Muscle of leg (tissue), 3 donors: ENCODE measurements at regions not wholly inside any gene's neighbourhood (a gene's known extent, or its start where the extent isn't known, plus 50 kb on each side); places are given as distances from the start of the nearest gene placed in this dataset.
"Not testable (repeated sequence)": the region's sequence is repeated elsewhere in the genome, so short reads cannot be mapped to it uniquely, and the experiment has no call there.

Source experiments
- DNase-seq: peaks from one replicate; pipeline ENCODE4 v3.0.0; 2013
- H3K27ac ChIP-seq: one replicate; pipeline ENCODE4 v1.5.1; 2013; ENCODE audit warnings: mild to moderate bottlenecking, low read length, control low read depth
- H3K27me3 ChIP-seq: one replicate; pipeline ENCODE4 v1.6.1; 2013; ENCODE audit warnings: low read length; ENCODE audit not compliant: control insufficient read depth, insufficient read depth
- H3K36me3 ChIP-seq: one replicate; pipeline ENCODE4 v1.6.1; 2013; ENCODE audit warnings: low read length; ENCODE audit not compliant: control insufficient read depth, insufficient read depth
- H3K4me1 ChIP-seq: one replicate; pipeline ENCODE4 v1.6.1; 2013; ENCODE audit warnings: low read length; ENCODE audit not compliant: control insufficient read depth, insufficient read depth
- H3K4me3 ChIP-seq: one replicate; pipeline ENCODE4 v1.5.1; 2013; ENCODE audit warnings: low read length, control low read depth
- H3K9me3 ChIP-seq: replicated peaks from 2 replicates; pipeline ENCODE4 v1.6.1; 2013; ENCODE audit warnings: low read depth, low read length; ENCODE audit not compliant: control insufficient read depth
- WGBS: methylation state at CpG from one replicate; pipeline ENCODE4 v1.1.5; 2013; ENCODE audit warnings: missing lambda C conversion rate; ENCODE audit not compliant: insufficient coverage; 5-methylcytosine and 5-hydroxymethylcytosine counted together

DNA sequence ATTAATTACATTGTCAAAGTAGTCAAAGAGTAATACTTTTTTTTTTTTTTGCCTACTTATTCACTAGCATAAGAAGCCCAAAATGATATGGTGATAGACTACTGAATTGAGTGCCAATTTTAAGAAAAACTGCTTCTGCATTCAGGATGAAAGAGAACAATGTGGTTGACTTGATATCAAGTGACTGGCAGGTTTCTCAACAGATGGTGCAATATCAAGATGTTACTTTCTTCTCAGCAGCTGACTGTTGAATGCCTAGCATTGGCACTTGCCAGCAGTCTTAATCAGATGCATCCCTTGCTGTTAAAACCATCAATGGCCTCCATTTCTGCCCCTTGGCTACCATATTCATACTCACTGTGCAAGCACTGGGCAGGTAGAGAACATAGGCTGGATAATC lies 863.2 kb downstream of the GBE1 start:
- no peaks in the 10 kb centered on the region for H3K27me3 ChIP-seq
- no peak overlapping the region for H3K4me3 ChIP-seq
- no peak overlapping the region for H3K27ac ChIP-seq
- no peaks in the 10 kb centered on the region for H3K4me1 ChIP-seq
- DNase-seq, result no peak
- H3K36me3 ChIP-seq, result no peaks in the 10 kb centered on the region
- H3K9me3 ChIP-seq, result peaks cover under 1% of the 10 kb centered on the region

DNA sequence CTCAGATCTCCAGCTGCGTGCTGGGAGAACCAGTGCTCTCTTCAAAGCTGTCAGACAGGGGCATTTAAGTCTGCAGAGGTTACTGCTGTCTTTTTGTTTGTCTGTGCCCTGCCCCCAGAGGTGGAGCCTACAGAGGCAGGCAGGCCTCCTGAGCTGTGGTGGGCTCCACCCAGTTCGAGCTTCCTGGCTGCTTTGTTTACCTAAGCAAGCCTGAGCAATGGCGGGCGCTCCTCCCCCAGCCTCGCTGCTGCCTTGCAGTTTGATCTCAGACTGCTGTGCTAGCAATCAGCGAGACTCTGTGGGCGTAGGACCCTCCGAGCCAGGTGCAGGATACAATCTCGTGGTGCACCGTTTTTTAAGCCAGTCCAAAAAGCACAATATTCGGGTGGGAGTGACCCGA lies 864.4 kb downstream of the GBE1 start:
- WGBS, result no CpG with 5 or more reads among the region's 12 CpGs
- not testable (repeated sequence) for H3K4me3 ChIP-seq, H3K4me1 ChIP-seq, H3K27ac ChIP-seq, H3K27me3 ChIP-seq, H3K9me3 ChIP-seq, DNase-seq, H3K36me3 ChIP-seq

- H3K4me1 ChIP-seq, result no peaks in the 10 kb centered on the region
- no peaks in the 10 kb centered on the region for H3K36me3 ChIP-seq
- no CpG with 5 or more reads among the region's 2 CpGs for WGBS
- H3K4me3 ChIP-seq, result no peak overlapping the region
- H3K9me3 ChIP-seq, result peaks cover 2% of the 10 kb centered on the region
- no peaks in the 10 kb centered on the region for H3K27me3 ChIP-seq
- DNase-seq, result no peak
- H3K27ac ChIP-seq, result no peak overlapping the region
Observed at GRCh38 chr3:80890571-80890970, 870.9 kb downstream of the GBE1 start.

DNA sequence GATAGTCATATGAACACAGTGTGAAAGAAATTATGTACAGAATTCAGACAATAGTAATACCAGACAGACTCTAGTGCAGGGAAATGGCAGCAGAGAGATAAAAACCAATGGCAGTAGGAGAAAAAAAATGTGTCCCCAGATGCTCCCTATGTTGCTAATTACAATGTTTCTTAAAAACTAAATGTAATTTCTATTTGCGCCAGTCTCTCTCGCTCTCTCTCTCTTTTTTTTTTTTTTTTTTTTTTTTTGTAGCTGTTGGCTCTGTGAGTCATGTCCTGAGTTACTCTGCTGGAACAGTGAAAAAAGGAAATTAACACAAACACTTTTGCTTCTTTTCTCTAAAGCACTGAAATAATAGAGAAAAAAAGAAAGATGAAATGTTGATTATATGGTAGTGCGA lies 871.9 kb downstream of the GBE1 start:
- no CpG with 5 or more reads among the region's 3 CpGs for WGBS
- H3K36me3 ChIP-seq, result no peaks in the 10 kb centered on the region
- no peaks in the 10 kb centered on the region for H3K27me3 ChIP-seq
- H3K9me3 ChIP-seq, result peaks cover 2% of the 10 kb centered on the region
- no peaks in the 10 kb centered on the region for H3K4me1 ChIP-seq
- DNase-seq, result no peak
- H3K27ac ChIP-seq, result no peak overlapping the region
- no peak overlapping the region for H3K4me3 ChIP-seq

DNA sequence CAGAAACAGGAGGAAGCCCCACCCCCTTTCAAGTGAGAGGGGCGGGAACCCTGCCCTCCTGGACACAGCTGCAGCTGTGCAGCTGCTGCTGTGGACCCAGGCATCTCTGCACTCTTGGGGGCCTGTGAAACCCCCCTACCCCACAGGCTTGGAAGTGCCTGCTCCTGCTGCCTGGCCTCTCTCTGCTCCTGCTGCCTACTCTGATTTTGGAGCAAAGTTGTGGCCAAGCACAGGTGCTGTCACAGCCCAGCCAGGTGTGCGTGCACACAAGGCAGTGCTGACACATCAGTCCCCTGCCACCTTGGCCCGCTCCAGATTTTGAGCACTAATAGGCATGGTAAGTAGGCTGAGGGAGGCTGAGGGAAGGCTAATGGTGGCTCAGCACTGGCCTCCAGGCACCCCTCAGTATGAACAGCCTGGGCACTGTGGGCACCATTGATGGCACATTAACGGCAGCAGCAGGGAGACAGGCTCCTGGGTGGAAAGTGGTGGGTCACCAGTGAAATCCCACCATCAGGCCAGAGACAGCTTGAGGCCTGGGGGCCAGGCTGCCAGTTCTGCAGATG lies 890.9 kb downstream of the GBE1 start:
- Histone ChIP-seq H3K27me3 (no peaks in the 10 kb centered on the region), H3K4me1 (no peaks in the 10 kb centered on the region), H3K9me3 (peaks cover 13% of the 10 kb centered on the region), H3K36me3 (no peaks in the 10 kb centered on the region), H3K4me3 (no peak overlapping the region), H3K27ac (no peak overlapping the region)
- DNase-seq, result no peak
- 78% methylated on average over 4 of the region's 4 CpGs for WGBS

- DNase-seq, result no peak
- 86% methylated on average over 1 of the region's 1 CpG for WGBS
- no peaks in the 10 kb centered on the region for H3K27me3 ChIP-seq
- no peaks in the 10 kb centered on the region for H3K4me1 ChIP-seq
- H3K36me3 ChIP-seq, result no peaks in the 10 kb centered on the region
- no peaks in the 10 kb centered on the region for H3K9me3 ChIP-seq
- no peak overlapping the region for H3K4me3 ChIP-seq
- H3K27ac ChIP-seq, result no peak overlapping the region
Observed at GRCh38 chr3:80855482-80855881, 906.0 kb downstream of the GBE1 start.

DNA sequence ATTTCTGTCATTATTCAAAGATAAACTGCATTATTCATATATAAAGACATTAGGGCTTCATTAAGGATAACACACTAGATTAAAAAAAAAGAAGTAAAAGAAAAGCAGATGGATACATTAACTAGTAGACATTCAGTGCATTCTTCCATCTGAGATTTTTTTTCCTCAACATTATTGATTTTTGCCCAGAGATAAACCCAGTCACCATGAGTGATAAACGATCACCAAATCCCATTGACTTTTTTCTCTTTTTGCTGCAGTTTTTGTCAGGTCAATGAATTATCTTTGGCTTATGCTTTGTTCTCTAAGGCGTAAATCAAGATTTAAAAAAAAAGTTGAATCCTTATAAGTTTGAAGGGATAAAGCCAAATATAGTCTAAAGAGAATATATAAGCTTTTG lies 925.0 kb downstream of the GBE1 start:
- no peak overlapping the region for H3K27ac ChIP-seq
- H3K27me3 ChIP-seq, result no peaks in the 10 kb centered on the region
- H3K9me3 ChIP-seq, result peaks cover 9% of the 10 kb centered on the region

DNA sequence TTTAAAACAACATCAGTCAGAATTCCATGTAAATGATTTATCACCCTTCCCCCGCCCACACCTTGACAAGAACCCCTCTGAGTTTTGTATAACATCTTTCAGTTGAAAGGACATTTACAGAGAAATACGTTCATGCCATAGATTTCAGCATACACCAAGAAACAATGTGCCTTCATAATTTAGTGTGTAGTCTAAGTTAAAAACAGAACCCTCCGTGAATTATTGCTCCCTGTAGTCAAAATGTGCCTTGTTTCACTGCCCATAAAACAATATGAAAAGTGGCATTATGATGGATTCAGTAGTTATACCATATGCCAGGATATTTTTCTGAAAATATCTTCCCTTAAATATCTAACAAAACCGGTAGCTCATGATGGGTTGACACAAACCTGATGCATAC lies 953.9 kb downstream of the GBE1 start:
- Histone ChIP-seq H3K4me3 (no peak overlapping the region), H3K4me1 (no peaks in the 10 kb centered on the region), H3K36me3 (no peaks in the 10 kb centered on the region), H3K27me3 (no peaks in the 10 kb centered on the region), H3K9me3 (no peaks in the 10 kb centered on the region), H3K27ac (no peak overlapping the region)
- WGBS, result no CpG with 5 or more reads among the region's 4 CpGs
- no peak for DNase-seq

More for the DNA sequence above, 925.0 kb downstream of the GBE1 start:
- Histone ChIP-seq H3K4me1 (no peaks in the 10 kb centered on the region), H3K36me3 (no peaks in the 10 kb centered on the region), H3K4me3 (no peak overlapping the region)
- no peak for DNase-seq
- no CpG with 5 or more reads among the region's 2 CpGs for WGBS

GRCh38 chr3:80806673-80807072 lies 954.8 kb downstream of the GBE1 start:
- Histone ChIP-seq H3K4me3 (no peak overlapping the region), H3K27me3 (no peaks in the 10 kb centered on the region), H3K4me1 (no peaks in the 10 kb centered on the region), H3K9me3 (no peaks in the 10 kb centered on the region), H3K27ac (no peak overlapping the region), H3K36me3 (no peaks in the 10 kb centered on the region)
- no CpG with 5 or more reads among the region's 4 CpGs for WGBS
- DNase-seq, result no peak

DNA sequence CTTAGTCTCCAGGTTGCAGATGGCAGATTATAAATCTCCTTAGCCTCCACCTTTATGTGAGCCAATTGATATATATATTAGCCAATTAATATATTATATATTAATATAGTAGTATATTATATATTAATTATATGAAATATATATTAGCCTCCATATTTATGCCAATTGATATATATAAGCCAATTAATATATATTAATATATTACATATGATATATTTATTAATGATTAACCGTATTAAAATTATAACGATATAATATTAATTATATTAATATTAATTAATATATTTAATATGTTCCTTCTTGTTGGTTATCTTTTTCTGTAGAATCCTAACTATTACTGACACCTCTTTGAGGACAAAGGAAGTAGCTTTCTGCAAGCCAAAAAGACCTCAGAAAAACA lies 972.5 kb downstream of the GBE1 start:
- no CpG with 5 or more reads among the region's 2 CpGs for WGBS
- H3K9me3 ChIP-seq, result peaks cover 2% of the 10 kb centered on the region

GRCh38 chr3:80785875-80786274 lies 975.6 kb downstream of the GBE1 start:
- H3K36me3 ChIP-seq, result no peaks in the 10 kb centered on the region
- no peak overlapping the region for H3K4me3 ChIP-seq
- no peaks in the 10 kb centered on the region for H3K27me3 ChIP-seq
- DNase-seq, result no peak
- WGBS, result no CpG with 5 or more reads among the region's 1 CpG
- no peaks in the 10 kb centered on the region for H3K4me1 ChIP-seq
- no peak overlapping the region for H3K27ac ChIP-seq
- H3K9me3 ChIP-seq, result no peaks in the 10 kb centered on the region

More for the DNA sequence above, 972.5 kb downstream of the GBE1 start:
- no peak for DNase-seq
- no peak overlapping the region for H3K27ac ChIP-seq
- H3K4me3 ChIP-seq, result no peak overlapping the region
- H3K4me1 ChIP-seq, result no peaks in the 10 kb centered on the region
- no peaks in the 10 kb centered on the region for H3K27me3 ChIP-seq
- no peaks in the 10 kb centered on the region for H3K36me3 ChIP-seq
